T-helper 1 cell treated with Interleukin-12 subunit alpha and Interleukin-12 subunit beta and Interleukin-4 antibody, amounts not matched to agents 30 μg/mL and 1 μg/mL, for 36 hours (primary cell): ENCODE measurements at regions not wholly inside any gene's neighbourhood (a gene's known extent, or its start where the extent isn't known, plus 50 kb on each side); places are given as distances from the start of the nearest gene placed in this dataset.
"Not testable (repeated sequence)": the region's sequence is repeated elsewhere in the genome, so short reads cannot be mapped to it uniquely, and the experiment has no call there.

ENCODE experiments used
- H3K27ac Mint-ChIP-seq: one replicate; pipeline ENCODE4 v1.8.0; 2021; ENCODE audit warnings: mild to moderate bottlenecking, mixed read lengths
- H3K27me3 Mint-ChIP-seq: one replicate; pipeline ENCODE4 v1.8.0; 2021; ENCODE audit warnings: low read depth, mixed read lengths
- H3K36me3 Mint-ChIP-seq: one replicate; pipeline ENCODE4 v1.8.0; 2021; ENCODE audit warnings: low read depth, mixed read lengths
- H3K4me1 Mint-ChIP-seq: one replicate; pipeline ENCODE4 v1.8.0; 2021; ENCODE audit warnings: low read depth, mixed read lengths
- H3K4me3 Mint-ChIP-seq: one replicate; pipeline ENCODE4 v1.8.0; 2021; ENCODE audit warnings: mild to moderate bottlenecking, moderate library complexity, mixed read lengths
- H3K9me3 Mint-ChIP-seq: one replicate; pipeline ENCODE4 v1.8.0; 2021; ENCODE audit warnings: mixed read lengths

DNA sequence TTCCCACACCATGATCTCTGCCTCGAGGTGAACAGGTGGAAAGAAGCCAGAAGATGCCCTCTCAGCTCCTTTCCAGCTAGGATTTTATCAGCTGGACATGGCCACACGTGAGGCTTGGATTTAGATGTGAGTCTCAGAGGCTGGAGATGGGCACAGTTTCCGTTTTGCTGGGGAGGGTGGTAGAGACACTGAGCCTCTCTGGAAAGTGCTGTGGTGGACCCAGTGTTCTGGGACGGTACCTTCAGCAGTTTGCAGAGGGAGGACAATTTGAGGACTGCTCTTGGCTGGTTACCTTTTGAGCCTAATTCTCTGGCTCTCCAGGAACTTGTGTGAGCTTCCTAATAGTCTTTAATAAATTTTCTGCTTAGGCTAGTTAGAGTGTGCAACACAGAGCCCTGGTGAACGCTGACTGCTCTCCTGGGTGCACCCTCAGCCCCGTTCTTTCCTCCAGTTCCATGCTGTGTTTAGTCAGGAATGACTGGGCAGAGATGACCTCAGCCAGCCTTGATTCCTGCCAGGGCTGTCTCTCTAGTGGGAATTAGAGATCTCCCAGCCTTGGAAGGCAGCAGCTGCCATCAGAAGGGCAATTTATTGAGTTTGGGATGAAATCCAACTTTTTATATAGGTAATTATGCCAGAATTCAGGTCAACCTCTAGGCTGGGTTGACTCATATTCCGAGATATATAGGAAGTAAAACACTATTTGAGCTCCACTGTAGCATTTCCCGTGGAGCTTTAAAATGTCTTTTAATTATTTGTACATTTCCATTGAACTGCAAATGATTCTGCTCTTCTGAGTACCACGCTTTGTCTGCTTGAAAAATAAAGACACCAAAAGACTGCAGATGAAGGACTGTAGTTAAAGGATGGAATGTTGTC is 103.9 kb downstream of the GATA3 start:
- H3K4me3 Mint-ChIP-seq, result no peak overlapping the region
- H3K27me3 Mint-ChIP-seq, result peaks cover 57% of the 10 kb centered on the region
- H3K4me1 Mint-ChIP-seq, result peaks cover 11% of the 10 kb centered on the region
- peaks cover 3% of the 10 kb centered on the region for H3K9me3 Mint-ChIP-seq
- peaks cover 6% of the 10 kb centered on the region for H3K36me3 Mint-ChIP-seq
- no peak overlapping the region for H3K27ac Mint-ChIP-seq

DNA sequence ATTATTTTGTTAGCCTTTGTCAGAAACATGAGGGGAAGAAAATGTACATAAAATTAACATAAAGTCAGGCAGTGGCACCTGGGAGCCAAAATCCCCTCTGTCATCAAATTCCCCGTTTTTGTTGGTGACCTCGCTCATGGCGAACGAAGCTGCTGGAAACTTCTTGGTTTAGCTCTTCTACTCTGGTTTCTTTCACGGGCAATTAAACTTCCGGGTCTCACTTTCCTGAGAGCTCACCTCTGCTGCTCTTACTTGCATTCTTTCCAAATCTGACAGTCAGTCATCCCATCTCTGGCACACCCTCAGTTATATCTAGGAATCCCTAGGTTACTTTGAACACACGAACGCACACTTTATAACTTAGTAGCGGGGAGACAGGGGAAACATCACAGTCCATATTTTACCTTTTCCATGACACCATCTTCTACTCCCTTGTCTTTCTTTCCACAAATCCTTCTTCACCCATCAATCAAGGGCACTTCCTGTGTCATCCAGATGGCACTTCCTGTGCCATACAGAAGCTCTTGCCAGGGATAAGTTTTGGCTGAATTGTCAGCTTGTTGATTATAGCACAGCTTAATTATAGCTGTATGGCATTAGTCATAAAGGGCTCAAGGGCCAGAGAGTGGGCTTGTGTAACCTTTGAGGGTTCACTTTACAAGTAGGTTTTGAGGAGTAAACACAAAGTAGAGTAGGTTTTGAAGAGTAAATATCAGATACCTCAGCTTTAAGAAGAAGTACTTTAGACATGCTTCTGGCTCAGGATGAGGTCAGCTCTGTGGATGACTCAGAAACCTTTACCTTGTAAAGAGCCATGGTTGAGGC is 105.1 kb downstream of the GATA3 start:
- no peak overlapping the region for H3K27ac Mint-ChIP-seq
- peaks cover 6% of the 10 kb centered on the region for H3K4me1 Mint-ChIP-seq
- H3K4me3 Mint-ChIP-seq, result no peak overlapping the region
- peaks cover 6% of the 10 kb centered on the region for H3K36me3 Mint-ChIP-seq
- peaks cover 57% of the 10 kb centered on the region for H3K27me3 Mint-ChIP-seq
- peaks cover 9% of the 10 kb centered on the region for H3K9me3 Mint-ChIP-seq

DNA sequence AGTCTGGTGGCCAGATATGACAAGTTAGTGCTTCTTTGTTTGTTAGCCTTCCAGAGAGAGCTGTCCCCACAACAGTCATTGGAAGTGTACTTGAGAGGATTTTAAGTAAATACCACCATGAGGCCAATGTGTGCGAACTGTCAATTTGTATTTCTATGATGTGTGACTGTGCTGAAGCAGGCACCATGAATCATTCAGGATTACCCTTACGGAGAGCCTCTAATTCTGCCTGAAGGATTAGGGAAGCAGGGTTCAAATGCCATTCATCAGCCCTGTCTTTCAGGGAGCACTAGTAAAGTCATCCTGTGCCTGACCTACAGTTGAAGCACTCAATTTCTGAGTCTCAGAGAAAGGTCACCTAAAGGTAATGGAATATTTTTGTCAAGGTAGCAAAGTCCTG is 109.3 kb downstream of the GATA3 start:
- H3K9me3 Mint-ChIP-seq, result peaks cover 46% of the 10 kb centered on the region
- no peak overlapping the region for H3K27ac Mint-ChIP-seq
- peaks cover 36% of the 10 kb centered on the region for H3K27me3 Mint-ChIP-seq
- peaks cover 20% of the 10 kb centered on the region for H3K36me3 Mint-ChIP-seq
- no peak overlapping the region for H3K4me3 Mint-ChIP-seq
- peaks cover 6% of the 10 kb centered on the region for H3K4me1 Mint-ChIP-seq

DNA sequence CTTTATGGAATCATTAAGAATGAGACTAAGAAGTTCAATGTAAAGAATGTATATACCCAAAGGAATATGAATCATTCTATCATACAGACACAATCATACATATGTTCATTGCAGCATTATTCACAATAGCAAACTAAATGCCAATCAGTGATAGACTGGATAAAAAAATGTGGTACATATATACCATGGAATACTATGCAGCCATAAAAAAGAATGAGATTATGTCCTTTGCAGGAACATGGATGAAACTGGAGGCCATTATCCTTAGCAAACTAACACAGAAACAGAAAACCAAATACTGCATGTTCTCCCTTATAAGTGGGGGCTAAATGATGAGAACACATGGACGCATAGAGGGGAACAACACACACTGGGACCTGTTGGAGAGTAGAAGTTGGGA is 110.2 kb downstream of the GATA3 start:
- H3K27ac Mint-ChIP-seq, H3K4me1 Mint-ChIP-seq, H3K4me3 Mint-ChIP-seq: not testable (repeated sequence)
- Mint-ChIP-seq H3K36me3 (peaks cover 23% of the 10 kb centered on the region), H3K27me3 (peaks cover 34% of the 10 kb centered on the region), H3K9me3 (peaks cover 51% of the 10 kb centered on the region)

DNA sequence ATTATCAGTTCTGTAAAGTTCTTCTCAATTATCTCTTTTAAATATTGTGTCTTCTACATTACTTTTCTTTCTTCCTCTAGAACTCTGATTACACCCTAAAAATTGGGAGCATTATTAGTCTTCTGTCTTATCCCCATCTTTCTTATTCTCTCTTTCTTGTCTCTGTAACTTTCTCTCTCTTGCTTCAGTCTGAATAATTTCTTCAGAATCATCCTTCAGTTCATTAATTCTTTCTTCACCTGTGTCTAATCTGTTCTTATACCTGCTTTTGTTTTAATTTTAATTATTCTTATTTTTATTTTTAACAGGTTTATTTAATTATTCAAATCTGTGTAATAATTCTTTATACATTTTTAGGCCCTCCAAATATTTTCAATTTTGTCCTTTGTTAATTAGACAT is 114.3 kb downstream of the GATA3 start:
- peaks cover 19% of the 10 kb centered on the region for H3K27me3 Mint-ChIP-seq
- H3K9me3 Mint-ChIP-seq, result peaks cover 54% of the 10 kb centered on the region
- peaks cover 21% of the 10 kb centered on the region for H3K36me3 Mint-ChIP-seq
- no peak overlapping the region for H3K4me3 Mint-ChIP-seq
- H3K27ac Mint-ChIP-seq, result no peak overlapping the region
- H3K4me1 Mint-ChIP-seq, result no peaks in the 10 kb centered on the region

DNA sequence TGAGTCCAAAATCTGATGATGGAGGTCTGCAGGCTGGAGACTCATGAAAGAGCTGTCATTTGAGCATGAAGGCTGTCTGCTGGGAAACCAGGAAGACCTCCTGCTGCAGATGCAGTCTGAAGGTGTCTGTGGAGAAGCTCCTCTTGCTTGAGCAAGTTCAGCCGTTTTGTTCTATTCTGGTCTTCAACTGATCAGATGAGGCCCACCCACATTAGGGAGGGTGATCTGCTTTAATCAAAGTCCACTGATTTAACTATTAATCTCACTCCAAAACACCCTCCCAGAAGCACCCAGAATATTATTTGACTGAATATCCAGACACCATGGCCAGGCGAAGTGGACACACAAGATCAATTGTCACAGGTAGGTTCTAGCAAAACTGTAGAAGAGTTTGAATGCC is 116.5 kb downstream of the GATA3 start:
- Mint-ChIP-seq H3K4me3 (no peak overlapping the region), H3K36me3 (peaks cover 17% of the 10 kb centered on the region), H3K4me1 (no peaks in the 10 kb centered on the region), H3K27me3 (peaks cover 14% of the 10 kb centered on the region), H3K9me3 (peaks cover 35% of the 10 kb centered on the region), H3K27ac (no peak overlapping the region)

DNA sequence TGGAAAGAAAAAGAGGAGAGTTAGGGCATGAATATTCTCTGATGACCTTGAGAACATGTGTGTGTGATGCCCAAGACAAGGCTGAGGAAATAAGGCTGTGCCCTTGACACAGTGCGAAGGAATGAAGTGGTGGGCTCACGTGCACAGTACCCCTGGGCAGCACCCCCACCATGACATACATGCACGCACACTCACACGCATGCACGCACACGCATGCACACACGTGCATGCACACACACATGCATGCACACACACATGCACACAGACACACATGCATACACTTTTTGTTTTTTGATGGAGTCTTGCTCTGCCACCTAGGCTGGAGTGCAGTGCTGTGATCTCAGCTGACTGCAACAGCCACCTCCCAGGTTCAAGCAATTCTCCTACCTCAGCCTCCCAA is 118.1 kb downstream of the GATA3 start:
- Mint-ChIP-seq H3K9me3 (peaks cover 24% of the 10 kb centered on the region), H3K27me3 (peaks cover 11% of the 10 kb centered on the region), H3K4me3 (no peak overlapping the region), H3K4me1 (no peaks in the 10 kb centered on the region), H3K36me3 (peaks cover 13% of the 10 kb centered on the region), H3K27ac (no peak overlapping the region)

DNA sequence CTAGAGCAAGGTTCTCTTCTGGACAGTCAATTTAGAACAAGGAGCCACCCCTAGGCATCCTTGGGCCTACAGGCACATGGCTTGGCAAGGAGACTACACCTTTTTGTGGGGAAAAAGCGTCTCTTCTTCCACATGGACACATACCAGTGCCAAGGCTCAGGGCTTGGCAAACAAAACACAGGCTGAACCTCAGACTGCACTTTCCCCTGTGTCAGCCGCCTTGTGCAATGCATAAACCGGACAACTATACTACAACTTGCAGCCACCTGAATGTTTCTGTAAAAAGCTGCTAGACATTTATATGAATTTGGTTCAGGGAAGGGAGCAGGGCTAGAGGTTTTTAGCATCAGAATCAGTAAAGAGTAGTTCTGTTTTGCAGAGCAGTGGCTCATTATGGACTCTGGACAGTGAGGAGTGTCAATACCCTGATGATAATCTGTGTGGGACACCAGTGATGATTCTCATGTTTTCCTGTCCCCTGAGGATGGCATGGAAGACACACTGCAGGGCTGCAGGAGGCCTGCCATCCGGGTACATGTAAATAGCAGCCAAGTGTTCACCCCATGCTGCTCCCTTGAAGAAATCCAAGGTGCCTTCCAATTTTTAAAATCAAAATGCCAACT is 118.9 kb downstream of the GATA3 start:
- no peaks in the 10 kb centered on the region for H3K4me1 Mint-ChIP-seq
- peaks cover 12% of the 10 kb centered on the region for H3K36me3 Mint-ChIP-seq
- H3K27me3 Mint-ChIP-seq, result peaks cover 14% of the 10 kb centered on the region
- no peak overlapping the region for H3K4me3 Mint-ChIP-seq
- H3K9me3 Mint-ChIP-seq, result peaks cover 19% of the 10 kb centered on the region
- no peak overlapping the region for H3K27ac Mint-ChIP-seq

DNA sequence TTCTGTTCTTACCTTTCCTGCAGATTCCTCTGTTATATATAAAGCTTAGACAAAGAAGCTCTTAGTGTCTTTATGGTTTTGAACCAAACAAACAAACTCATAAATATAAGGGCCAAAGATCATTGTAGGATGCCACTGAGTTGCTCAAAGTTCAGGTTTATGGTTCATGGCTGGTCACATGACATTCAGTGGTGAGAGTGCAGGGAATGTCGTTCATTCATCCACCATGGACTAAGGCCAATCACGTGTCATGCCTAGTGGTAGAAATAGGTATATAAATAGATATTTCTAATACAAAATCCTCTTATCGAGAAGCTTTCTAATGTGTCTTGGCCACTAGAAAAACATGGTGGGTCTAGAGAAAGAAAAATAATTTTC is 119.4 kb downstream of the GATA3 start:
- Mint-ChIP-seq H3K4me3 (no peak overlapping the region), H3K9me3 (peaks cover 14% of the 10 kb centered on the region), H3K27ac (no peak overlapping the region), H3K4me1 (no peaks in the 10 kb centered on the region), H3K36me3 (peaks cover 8% of the 10 kb centered on the region), H3K27me3 (peaks cover 10% of the 10 kb centered on the region)

DNA sequence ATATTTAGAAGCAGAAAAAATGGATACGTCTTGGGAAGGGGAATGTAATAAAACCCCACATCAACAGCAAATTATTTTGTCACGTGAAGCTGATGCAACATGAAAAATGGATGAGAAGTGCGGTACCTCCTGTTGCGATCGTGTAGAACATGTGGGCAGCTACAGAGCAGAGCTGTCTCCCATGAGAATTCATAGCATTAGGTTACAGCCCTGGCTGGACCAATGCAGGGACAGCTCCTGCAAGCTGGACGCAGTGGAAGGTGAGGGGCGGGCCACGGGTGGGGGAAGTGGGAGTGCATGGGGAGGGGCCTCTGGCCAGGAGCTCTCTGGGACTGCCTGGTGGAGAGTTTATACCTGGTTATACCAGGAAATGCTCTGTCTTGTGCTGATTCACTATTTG is 120.3 kb downstream of the GATA3 start:
- Mint-ChIP-seq H3K4me3 (no peak overlapping the region), H3K9me3 (peaks cover 7% of the 10 kb centered on the region), H3K36me3 (peaks cover 3% of the 10 kb centered on the region), H3K27me3 (peaks cover 10% of the 10 kb centered on the region), H3K27ac (no peak overlapping the region), H3K4me1 (no peaks in the 10 kb centered on the region)

DNA sequence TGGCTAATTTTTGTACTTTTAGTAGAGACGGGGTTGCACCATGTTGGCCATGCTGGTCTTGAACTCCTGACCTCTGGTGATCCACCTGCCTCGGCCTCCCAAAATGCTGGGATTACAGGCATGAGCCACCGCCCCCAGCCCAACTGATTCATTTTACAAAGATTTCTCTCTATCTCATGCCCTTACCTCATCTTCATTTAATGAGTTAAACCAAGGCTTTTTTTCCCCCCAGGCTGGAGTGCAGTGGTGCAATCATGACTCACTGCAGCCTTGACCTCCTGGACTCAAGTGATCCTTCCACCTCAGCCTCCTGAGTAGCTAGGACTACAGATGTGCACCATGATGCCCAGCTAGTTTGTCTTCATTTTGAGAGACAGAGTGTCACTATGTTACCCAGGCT is 123.0 kb downstream of the GATA3 start:
- not testable (repeated sequence) for H3K27ac Mint-ChIP-seq, H3K4me3 Mint-ChIP-seq, H3K36me3 Mint-ChIP-seq, H3K4me1 Mint-ChIP-seq, H3K9me3 Mint-ChIP-seq
- peaks cover 24% of the 10 kb centered on the region for H3K27me3 Mint-ChIP-seq

DNA sequence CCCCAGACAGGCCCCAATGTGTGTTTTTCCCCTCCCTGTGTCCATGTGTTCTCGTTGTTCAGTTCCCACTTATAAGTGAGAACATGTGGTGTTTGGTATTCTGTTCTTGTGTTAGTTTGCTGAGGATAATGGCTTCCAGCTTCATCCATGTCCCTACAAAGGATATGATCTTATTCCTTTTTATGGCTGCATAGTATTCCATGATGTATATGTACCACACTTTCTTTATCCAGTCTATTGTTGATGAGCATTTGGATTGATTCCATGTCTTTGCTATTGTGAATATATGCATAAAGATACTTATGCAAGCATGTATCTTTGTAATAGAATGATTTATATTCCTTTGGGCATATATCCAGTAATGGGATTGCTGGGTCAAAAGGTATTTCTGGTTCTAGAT is 125.3 kb downstream of the GATA3 start:
- not testable (repeated sequence) for H3K4me3 Mint-ChIP-seq, H3K27ac Mint-ChIP-seq, H3K9me3 Mint-ChIP-seq, H3K36me3 Mint-ChIP-seq
- Mint-ChIP-seq H3K27me3 (peaks cover 24% of the 10 kb centered on the region), H3K4me1 (peaks cover 20% of the 10 kb centered on the region)

DNA sequence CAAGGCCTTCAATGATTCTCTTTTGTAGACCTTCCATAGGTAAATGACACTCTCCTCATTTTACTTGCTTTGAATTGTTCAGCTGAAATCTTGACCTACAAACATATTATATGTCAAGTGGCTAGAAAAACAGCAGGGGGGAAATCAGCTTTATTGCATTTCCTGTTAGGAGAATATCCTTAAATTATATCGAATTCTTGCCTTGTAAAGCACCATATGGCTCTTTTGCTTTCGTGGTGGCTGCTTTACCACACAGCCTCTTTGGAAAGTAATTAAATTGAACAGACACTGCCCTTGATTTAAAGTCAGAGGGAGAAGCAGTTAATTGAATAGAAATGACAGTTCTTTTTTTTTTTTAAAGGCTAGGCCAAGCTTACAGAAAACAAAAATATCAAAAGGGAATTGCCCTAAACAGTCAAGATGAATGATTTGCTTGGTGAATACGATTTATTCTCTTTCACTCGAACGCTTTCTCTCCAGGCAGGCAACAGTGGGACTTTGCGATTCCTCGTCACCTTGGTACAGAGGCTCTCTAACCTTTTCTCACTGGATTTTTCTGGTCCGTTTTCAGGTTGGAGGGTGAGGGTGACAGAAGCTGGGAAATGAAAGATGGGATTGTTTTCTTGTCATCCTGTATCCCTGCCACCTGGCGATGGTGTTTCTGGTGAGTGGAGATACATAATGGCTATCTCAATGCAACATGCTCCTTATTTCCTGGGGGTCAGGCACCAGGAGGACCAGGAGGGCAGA is 126.0 kb downstream of the GATA3 start:
- peaks cover 6% of the 10 kb centered on the region for H3K36me3 Mint-ChIP-seq
- peaks cover 22% of the 10 kb centered on the region for H3K4me1 Mint-ChIP-seq
- H3K4me3 Mint-ChIP-seq, result no peak overlapping the region
- H3K9me3 Mint-ChIP-seq, result peaks cover 4% of the 10 kb centered on the region
- H3K27me3 Mint-ChIP-seq, result peaks cover 24% of the 10 kb centered on the region
- H3K27ac Mint-ChIP-seq, result no peak overlapping the region

DNA sequence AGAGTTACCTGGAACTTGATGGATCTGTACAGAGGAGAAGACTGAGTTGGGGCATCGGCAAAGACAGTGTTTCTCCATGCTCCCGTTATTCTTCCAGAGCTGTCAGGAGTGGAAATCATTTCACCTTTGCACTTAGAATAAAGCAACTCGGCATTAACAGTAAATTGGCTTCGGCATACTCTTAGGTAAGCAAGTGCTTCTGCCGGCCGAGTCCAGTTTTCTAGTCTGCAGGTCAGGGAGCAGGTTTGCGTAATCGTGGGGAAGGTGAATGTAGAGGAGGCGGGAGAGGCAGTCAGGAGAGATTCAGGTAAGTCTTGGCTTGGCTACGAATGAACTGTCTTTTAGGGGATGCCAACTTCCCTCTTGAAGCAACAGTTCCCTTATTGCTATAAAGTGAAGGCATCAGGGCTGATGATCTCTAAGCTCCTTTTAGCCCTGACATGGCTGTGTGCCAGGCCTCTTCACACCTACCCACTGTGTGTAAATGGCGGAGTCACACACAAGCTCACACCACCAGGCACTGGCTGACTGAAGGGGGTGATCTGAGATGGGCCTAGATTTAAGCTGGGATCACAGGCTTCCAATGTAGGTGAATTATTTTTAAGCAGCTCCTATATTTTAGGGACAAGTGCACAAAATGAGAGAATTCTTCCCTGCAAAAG is 127.1 kb downstream of the GATA3 start:
- Mint-ChIP-seq H3K27ac (no peak overlapping the region), H3K4me3 (no peak overlapping the region), H3K9me3 (peaks cover 4% of the 10 kb centered on the region), H3K27me3 (peaks cover 24% of the 10 kb centered on the region), H3K4me1 (peaks cover 22% of the 10 kb centered on the region), H3K36me3 (peaks cover 6% of the 10 kb centered on the region)
